Loucy (cell line): ENCODE measurements at regions not wholly inside any gene's neighbourhood (a gene's known extent, or its start where the extent isn't known, plus 50 kb on each side); places are given as distances from the start of the nearest gene placed in this dataset.

Source experiments
- H2AFZ ChIP-seq: fragments of 200-600 bp; sonication (generic); 2 replicates; pipeline ENCODE4 v1.6.0; 2016; ENCODE audit warnings: antibody characterized with exemption, mild to moderate bottlenecking, low read length, moderate library complexity
- H3F3A ChIP-seq: fragments of 200-600 bp; 2 replicates; pipeline ENCODE4 v1.6.0; 2016; ENCODE audit warnings: antibody characterized with exemption, low read depth, mild to moderate bottlenecking
- H3K27me3 ChIP-seq: fragments of 200-600 bp; sonication (generic); 2 replicates; pipeline ENCODE4 v1.6.1; 2014; ENCODE audit warnings: low read length, mild to moderate bottlenecking; ENCODE audit not compliant: insufficient read depth, poor library complexity, severe bottlenecking
- H3K36me3 ChIP-seq: fragments of 200-600 bp; sonication (generic); 2 replicates; pipeline ENCODE4 v1.6.1; 2016; ENCODE audit warnings: low read length; ENCODE audit not compliant: insufficient read depth
- H3K4me1 ChIP-seq: fragments of 200-600 bp; sonication (generic); 2 replicates; pipeline ENCODE4 v1.5.1; 2014; ENCODE audit warnings: low read length, mild to moderate bottlenecking; ENCODE audit not compliant: insufficient read depth, poor library complexity, severe bottlenecking
- H3K4me2 ChIP-seq: fragments of 200-600 bp; sonication (generic); 2 replicates; pipeline ENCODE4 v1.6.0; 2014; ENCODE audit warnings: antibody characterized with exemption, low read length, low read depth, mild to moderate bottlenecking; ENCODE audit not compliant: poor library complexity, severe bottlenecking
- H3K4me3 ChIP-seq: fragments of 200-600 bp; sonication (generic); 2 replicates; pipeline ENCODE4 v1.5.1; 2014; ENCODE audit warnings: low read length, mild to moderate bottlenecking, mixed read lengths; ENCODE audit not compliant: poor library complexity, severe bottlenecking
- H3K79me2 ChIP-seq: fragments of 200-600 bp; sonication (generic); 2 replicates; pipeline ENCODE4 v1.6.1; 2014; ENCODE audit warnings: low read length; ENCODE audit not compliant: insufficient read depth
- H3K9ac ChIP-seq: fragments of 200-600 bp; sonication (generic); 2 replicates; pipeline ENCODE4 v1.6.0; 2014; ENCODE audit warnings: mild to moderate bottlenecking, low read depth, low read length, moderate library complexity; ENCODE audit not compliant: poor library complexity, severe bottlenecking
- H3K9me2 ChIP-seq: fragments of 200-600 bp; sonication (generic); replicated peaks from 2 replicates; pipeline ENCODE4 v1.6.1; 2016; ENCODE audit warnings: low read depth, low read length, mixed read lengths
- H3K9me3 ChIP-seq: fragments of 200-600 bp; sonication (generic); 2 replicates; pipeline ENCODE4 v1.6.1; 2014; ENCODE audit warnings: mild to moderate bottlenecking, antibody characterized with exemption, low read length, low read depth; ENCODE audit not compliant: insufficient read depth
- H4K20me1 ChIP-seq: fragments of 200-600 bp; sonication (generic); 2 replicates; pipeline ENCODE4 v1.6.0; 2014; ENCODE audit warnings: antibody characterized with exemption, low read length, mild to moderate bottlenecking; ENCODE audit not compliant: insufficient read depth, poor library complexity, severe bottlenecking
- EZH2phosphoT487 ChIP-seq: fragments of 200-600 bp; IDR thresholded peaks from 2 replicates; pipeline ENCODE4 v1.6.1; 2018; ENCODE audit warnings: antibody characterized with exemption, mild to moderate bottlenecking, moderate library complexity, borderline replicate concordance
- TF ChIP-seq, protein P1 (sequence below): fragments of 200-600 bp; sonication (generic); conservative IDR thresholded peaks from 2 replicates; pipeline ENCODE4 v1.5.1; 2014; ENCODE audit warnings: mild to moderate bottlenecking, antibody characterized with exemption, low read length

DNA sequence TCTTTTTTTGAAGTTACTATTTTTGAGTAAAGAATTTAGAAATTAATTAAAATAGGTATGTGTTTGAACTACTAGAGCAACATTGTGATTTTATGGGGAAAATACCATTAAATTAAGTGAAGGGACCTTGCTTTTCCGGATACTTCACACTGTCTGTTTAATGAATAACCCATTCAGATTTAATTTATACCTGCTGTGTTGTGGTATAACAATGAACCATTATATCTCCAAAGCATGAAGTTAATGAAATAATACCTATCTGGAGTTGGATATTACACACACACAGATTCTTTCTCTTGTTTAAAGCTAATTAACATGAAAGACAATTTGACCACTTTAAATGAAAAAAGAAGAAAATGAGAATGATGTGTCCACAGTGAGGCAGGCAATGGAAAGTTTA, 195.0 kb upstream of the GPRIN3 start:
- Histone ChIP-seq H3K27me3 (no peaks in the 10 kb centered on the region), H3K79me2 (no peaks in the 10 kb centered on the region), H3K4me1 (peaks cover 14% of the 10 kb centered on the region), H3K9me2 (no peaks in the 10 kb centered on the region), H2AFZ (no peak overlapping the region), H3K9ac (no peak overlapping the region), H3K9me3 (no peaks in the 10 kb centered on the region), H4K20me1 (no peaks in the 10 kb centered on the region), H3K4me3 (no peak overlapping the region), H3K36me3 (no peaks in the 10 kb centered on the region), H3K4me2 (no peak overlapping the region), H3F3A (no peaks in the 10 kb centered on the region)
- no peak for TF ChIP-seq EZH2phosphoT487
- TF ChIP-seq, protein P1, sequence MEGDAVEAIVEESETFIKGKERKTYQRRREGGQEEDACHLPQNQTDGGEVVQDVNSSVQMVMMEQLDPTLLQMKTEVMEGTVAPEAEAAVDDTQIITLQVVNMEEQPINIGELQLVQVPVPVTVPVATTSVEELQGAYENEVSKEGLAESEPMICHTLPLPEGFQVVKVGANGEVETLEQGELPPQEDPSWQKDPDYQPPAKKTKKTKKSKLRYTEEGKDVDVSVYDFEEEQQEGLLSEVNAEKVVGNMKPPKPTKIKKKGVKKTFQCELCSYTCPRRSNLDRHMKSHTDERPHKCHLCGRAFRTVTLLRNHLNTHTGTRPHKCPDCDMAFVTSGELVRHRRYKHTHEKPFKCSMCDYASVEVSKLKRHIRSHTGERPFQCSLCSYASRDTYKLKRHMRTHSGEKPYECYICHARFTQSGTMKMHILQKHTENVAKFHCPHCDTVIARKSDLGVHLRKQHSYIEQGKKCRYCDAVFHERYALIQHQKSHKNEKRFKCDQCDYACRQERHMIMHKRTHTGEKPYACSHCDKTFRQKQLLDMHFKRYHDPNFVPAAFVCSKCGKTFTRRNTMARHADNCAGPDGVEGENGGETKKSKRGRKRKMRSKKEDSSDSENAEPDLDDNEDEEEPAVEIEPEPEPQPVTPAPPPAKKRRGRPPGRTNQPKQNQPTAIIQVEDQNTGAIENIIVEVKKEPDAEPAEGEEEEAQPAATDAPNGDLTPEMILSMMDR, result no peak

DNA sequence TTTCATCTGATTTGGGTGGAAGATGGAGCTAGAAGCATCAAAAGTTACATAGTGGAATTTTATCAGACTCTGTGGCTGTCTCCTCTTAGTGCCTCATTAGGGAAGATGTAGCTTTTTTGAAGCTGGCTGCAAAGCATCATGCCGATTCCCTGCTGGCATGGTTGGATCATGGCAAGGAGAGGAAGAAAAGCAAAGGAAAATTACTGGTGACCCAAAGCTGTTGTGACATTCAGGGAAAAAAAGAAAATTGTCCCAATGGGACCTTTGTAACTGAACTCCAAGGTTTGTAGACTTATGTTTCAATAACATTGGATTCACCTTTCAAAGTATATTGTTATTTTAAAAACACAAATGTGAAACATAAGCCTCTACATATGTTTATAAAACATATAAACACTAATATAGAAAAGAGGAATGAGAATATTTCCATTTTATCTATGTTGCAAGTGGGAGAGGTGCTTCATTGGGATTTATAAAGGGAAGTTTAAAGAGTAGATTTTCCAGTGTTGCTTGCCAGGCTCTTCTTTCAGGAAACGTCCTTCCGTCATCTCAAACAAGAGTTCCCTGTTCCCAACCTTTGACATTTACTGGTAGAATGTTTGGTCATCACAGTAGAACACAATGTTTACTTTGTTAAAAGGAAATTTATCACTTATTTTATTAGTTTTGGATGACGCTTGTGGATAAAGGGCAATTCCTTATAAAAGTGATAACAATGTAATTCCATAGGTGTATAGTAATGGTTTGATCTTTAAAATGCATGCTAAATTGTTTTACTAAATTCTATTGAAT, 190.1 kb upstream of the GPRIN3 start:
- no peaks in the 10 kb centered on the region for H3K79me2 ChIP-seq
- no peak overlapping the region for H3K4me2 ChIP-seq
- no peaks in the 10 kb centered on the region for H3K9me3 ChIP-seq
- H3F3A ChIP-seq, result no peaks in the 10 kb centered on the region
- H3K4me3 ChIP-seq, result no peak overlapping the region
- no peaks in the 10 kb centered on the region for H3K36me3 ChIP-seq
- H4K20me1 ChIP-seq, result no peaks in the 10 kb centered on the region
- H3K27me3 ChIP-seq, result no peaks in the 10 kb centered on the region
- TF ChIP-seq, protein P1, result no peak
- no peak for TF ChIP-seq EZH2phosphoT487
- no peak overlapping the region for H2AFZ ChIP-seq
- no peaks in the 10 kb centered on the region for H3K9me2 ChIP-seq
- no peaks in the 10 kb centered on the region for H3K4me1 ChIP-seq
- H3K9ac ChIP-seq, result no peak overlapping the region

DNA sequence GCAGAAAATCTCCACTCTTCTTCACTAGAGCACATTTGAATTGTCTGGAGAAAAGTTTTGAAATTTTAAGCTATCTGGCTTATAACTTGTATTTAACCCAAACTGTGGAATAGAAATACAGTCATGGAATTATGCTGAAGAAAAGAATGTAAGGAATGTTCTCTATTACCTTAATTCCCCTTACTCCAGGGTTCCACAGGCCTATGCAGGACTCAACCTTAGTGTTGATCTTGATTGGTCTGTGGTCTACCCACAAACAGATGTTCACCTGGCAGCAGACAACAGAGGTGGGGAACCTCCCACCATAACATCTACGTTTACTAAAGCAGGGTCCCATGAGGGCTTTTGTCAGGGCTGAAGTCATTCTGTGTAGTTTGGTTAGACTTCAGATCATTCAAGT, 189.3 kb upstream of the GPRIN3 start:
- no peaks in the 10 kb centered on the region for H3K36me3 ChIP-seq
- no peak overlapping the region for H3K4me2 ChIP-seq
- no peaks in the 10 kb centered on the region for H4K20me1 ChIP-seq
- no peaks in the 10 kb centered on the region for H3K9me2 ChIP-seq
- no peaks in the 10 kb centered on the region for H3K79me2 ChIP-seq
- TF ChIP-seq, protein P1, result no peak
- TF ChIP-seq EZH2phosphoT487, result no peak
- no peak overlapping the region for H2AFZ ChIP-seq
- H3F3A ChIP-seq, result no peaks in the 10 kb centered on the region
- H3K9me3 ChIP-seq, result no peaks in the 10 kb centered on the region
- no peaks in the 10 kb centered on the region for H3K27me3 ChIP-seq
- no peak overlapping the region for H3K9ac ChIP-seq
- no peak overlapping the region for H3K4me3 ChIP-seq
- H3K4me1 ChIP-seq, result no peaks in the 10 kb centered on the region
